IMR-90 (cell line): ENCODE measurements at regions not wholly inside any gene's neighbourhood (a gene's known extent, or its start where the extent isn't known, plus 50 kb on each side); places are given as distances from the start of the nearest gene placed in this dataset.

Experiments used
- ATAC-seq: fragments of 200-7000 bp; cut with Tn5 transposase; 2 replicates; pipeline ENCODE4 v1.9.1; 2020; ENCODE audit warnings: low read depth, mild to moderate bottlenecking, moderate library complexity
- BruUV-seq: library from RNA; stranded (reverse); fragments of 400-500 nt; replicated peaks from 2 replicates; lab custom pipeline; 2021; lab: Mats Ljungman, UMichigan
- CTCF ChIA-PET: fragments of 300-600 bp; formaldehyde crosslinking; extraction: SDS; loops from one replicate; lab custom pipeline; 2021; ENCODE audit warnings: antibody characterized with exemption; lab: Yijun Ruan, JAX
- POLR2A ChIA-PET: fragments of 300-600 bp; sonication (Branson Sonifier 250); formaldehyde crosslinking; loops from one replicate; lab custom pipeline; 2022; ENCODE audit warnings: antibody characterized with exemption; ENCODE audit not compliant: unreplicated experiment; lab: Charles Lee
- DNase-seq: peaks from one replicate; pipeline ENCODE4 v3.0.0; 2013
- H2AFZ ChIP-seq: replicated peaks from 2 replicates; pipeline ENCODE3; 2013; ENCODE audit warnings: low read length, mild to moderate bottlenecking; ENCODE audit not compliant: poor library complexity
- H2AK5ac ChIP-seq: 2 replicates; pipeline ENCODE4 v1.6.1; 2013; ENCODE audit warnings: low read depth, low read length, inconsistent platforms
- H2AK9ac ChIP-seq: replicated peaks from 2 replicates; pipeline ENCODE3; 2013; ENCODE audit warnings: mild to moderate bottlenecking, low read depth, low read length, moderate library complexity; ENCODE audit not compliant: poor library complexity
- H2BK120ac ChIP-seq: 2 replicates; pipeline ENCODE4 v1.6.1; 2013; ENCODE audit warnings: low read depth, low read length, inconsistent platforms
- H2BK15ac ChIP-seq: 3 replicates; pipeline ENCODE4 v1.6.1; 2013; ENCODE audit warnings: low read depth, low read length, inconsistent platforms
- H2BK20ac ChIP-seq: 2 replicates; pipeline ENCODE4 v1.6.1; 2013; ENCODE audit warnings: low read depth, mild to moderate bottlenecking, inconsistent platforms, low read length, moderate library complexity
- H2BK5ac ChIP-seq: 2 replicates; pipeline ENCODE4 v1.6.1; 2013; ENCODE audit warnings: mild to moderate bottlenecking, low read depth, low read length, inconsistent platforms; ENCODE audit not compliant: poor library complexity, severe bottlenecking
- H3K14ac ChIP-seq: replicated peaks from 2 replicates; pipeline ENCODE4 v1.6.1; 2013; ENCODE audit warnings: low read depth, low read length, inconsistent platforms
- H3K18ac ChIP-seq: 2 replicates; pipeline ENCODE4 v1.6.1; 2013; ENCODE audit warnings: low read depth, low read length, control low read depth
- H3K23ac ChIP-seq: 2 replicates; pipeline ENCODE4 v1.6.1; 2013; ENCODE audit warnings: low read depth, low read length, inconsistent platforms
- H3K27ac ChIP-seq: 2 replicates; pipeline ENCODE4 v1.5.1; 2013; ENCODE audit warnings: mild to moderate bottlenecking, control low read depth, low read length; ENCODE audit not compliant: insufficient read depth
- H3K27me3 ChIP-seq: 2 replicates; pipeline ENCODE4 v1.6.1; 2013; ENCODE audit warnings: low read length; ENCODE audit not compliant: control insufficient read depth, insufficient read depth
- H3K36me3 ChIP-seq: 2 replicates; pipeline ENCODE4 v1.6.1; 2013; ENCODE audit warnings: low read length, mixed read lengths; ENCODE audit not compliant: control insufficient read depth, insufficient read depth
- H3K4ac ChIP-seq: 2 replicates; pipeline ENCODE4 v1.6.1; 2013; ENCODE audit warnings: low read depth, low read length, inconsistent platforms
- H3K4me1 ChIP-seq: 2 replicates; pipeline ENCODE4 v1.6.1; 2013; ENCODE audit warnings: low read length, mixed read lengths; ENCODE audit not compliant: control insufficient read depth, insufficient read depth
- H3K4me2 ChIP-seq: 2 replicates; pipeline ENCODE4 v1.6.1; 2013; ENCODE audit warnings: low read depth, mild to moderate bottlenecking, control low read depth, low read length, moderate library complexity
- H3K4me3 ChIP-seq: 2 replicates; pipeline ENCODE4 v1.5.1; 2013; ENCODE audit warnings: low read depth, mild to moderate bottlenecking, control low read depth, low read length, moderate library complexity; ENCODE audit not compliant: insufficient read depth
- H3K56ac ChIP-seq: 2 replicates; pipeline ENCODE4 v1.6.1; 2013; ENCODE audit warnings: low read length, inconsistent platforms; ENCODE audit not compliant: insufficient read depth; ENCODE audit errors: extremely low read depth
- H3K79me1 ChIP-seq, 2 experiments: 2 replicates each; pipeline ENCODE4 v1.6.1; 2013; ENCODE audit warnings: low read length in 2 of 2, inconsistent platforms in 1 of 2, low read depth in 1 of 2
- H3K9ac ChIP-seq: 2 replicates; pipeline ENCODE4 v1.6.1; 2013; ENCODE audit warnings: low read depth, low read length, control low read depth
- H3K9me1 ChIP-seq: 2 replicates; pipeline ENCODE4 v1.6.1; 2013; ENCODE audit warnings: low read length, inconsistent platforms; ENCODE audit not compliant: insufficient read depth
- H3K9me3 ChIP-seq: 2 replicates; pipeline ENCODE4 v1.6.1; 2013; ENCODE audit warnings: low read length; ENCODE audit not compliant: control insufficient read depth, insufficient read depth
- H4K20me1 ChIP-seq: 2 replicates; pipeline ENCODE4 v1.6.1; 2013; ENCODE audit warnings: low read length, inconsistent platforms; ENCODE audit not compliant: insufficient read depth
- H4K5ac ChIP-seq: 2 replicates; pipeline ENCODE4 v1.6.1; 2013; ENCODE audit warnings: mild to moderate bottlenecking, low read depth, low read length, control low read depth
- H4K8ac ChIP-seq, 2 experiments: 2 replicates each; pipeline ENCODE4 v1.6.1; 2013; ENCODE audit warnings: low read depth in 2 of 2, low read length in 2 of 2, control low read depth in 1 of 2, inconsistent platforms in 1 of 2
- H4K91ac ChIP-seq: 2 replicates; pipeline ENCODE4 v1.6.1; 2013; ENCODE audit warnings: low read depth, low read length, inconsistent platforms; ENCODE audit not compliant: insufficient read depth
- CTCF ChIP-seq: conservative IDR thresholded peaks from 2 replicates; pipeline ENCODE4 v1.5.1; 2012; ENCODE audit warnings: mild to moderate bottlenecking, low read depth, low read length, improper control_type of control experiment
- ELK1 ChIP-seq: fragments of 150-350 bp; IDR thresholded peaks from 2 replicates; pipeline ENCODE4 v1.6.1; 2016; ENCODE audit warnings: low read depth, mild to moderate bottlenecking, low read length, moderate library complexity, borderline replicate concordance
- FOS ChIP-seq: fragments of 150-350 bp; IDR thresholded peaks from 2 replicates; pipeline ENCODE4 v1.6.1; 2016; ENCODE audit warnings: low read depth, low read length
- MAFK ChIP-seq: IDR thresholded peaks from 2 replicates; pipeline ENCODE4 v1.6.1; 2012; ENCODE audit warnings: low read depth, low read length, improper control_type of control experiment
- MAZ ChIP-seq: IDR thresholded peaks from 2 replicates; pipeline ENCODE4 v1.6.1; 2012; ENCODE audit warnings: low read depth, mild to moderate bottlenecking, low read length, improper control_type of control experiment, moderate library complexity, borderline replicate concordance
- MXI1 ChIP-seq: IDR thresholded peaks from 2 replicates; pipeline ENCODE4 v1.6.1; 2012; ENCODE audit warnings: low read depth, mild to moderate bottlenecking, low read length, moderate library complexity, borderline replicate concordance
- POLR2A ChIP-seq: IDR thresholded peaks from 2 replicates; pipeline ENCODE4 v1.6.1; 2012; ENCODE audit warnings: mild to moderate bottlenecking, low read depth, low read length
- RAD21 ChIP-seq: IDR thresholded peaks from 2 replicates; pipeline ENCODE4 v1.6.1; 2012; ENCODE audit warnings: low read length, improper control_type of control experiment
- RCOR1 ChIP-seq: IDR thresholded peaks from 2 replicates; pipeline ENCODE4 v1.6.1; 2012; ENCODE audit warnings: mild to moderate bottlenecking, low read length, improper control_type of control experiment; ENCODE audit not compliant: insufficient replicate concordance
- RFX5 ChIP-seq: IDR thresholded peaks from 2 replicates; pipeline ENCODE4 v1.8.0; 2012; ENCODE audit warnings: low read depth, mild to moderate bottlenecking, low read length, moderate library complexity
- SMC3 ChIP-seq: fragments of 150-350 bp; IDR thresholded peaks from 2 replicates; pipeline ENCODE4 v1.6.1; 2016; ENCODE audit warnings: low read depth, mild to moderate bottlenecking, antibody characterized with exemption, low read length, moderate library complexity
- WGBS, 2 experiments: methylation state at CpG; one replicate each; pipeline versions ENCODE4 v1.1.5 to v1.1.7; 2013; ENCODE audit warnings: missing lambda C conversion rate in 2 of 2; ENCODE audit not compliant: insufficient read length in 1 of 2; ENCODE audit errors: extremely low coverage in 2 of 2; 5-methylcytosine and 5-hydroxymethylcytosine counted together
- dilution Hi-C: fragments of 300-500 bp; cut with HindIII; formaldehyde crosslinking; loops from one replicate; pipeline ENCODE4 v1.14.3; 2018; ENCODE audit warnings: low sequenced_read_pairs; ENCODE audit not compliant: unreplicated experiment
- in situ Hi-C: fragments of 300-500 bp; cut with MboI; formaldehyde crosslinking; loops from 3 replicates; pipeline ENCODE4 v1.14.3; 2019; ENCODE audit warnings: low sequenced_read_pairs, inconsistent platforms, mixed read lengths
- intact Hi-C: fragments of 100-400 bp; cut with micrococcal nuclease; formaldehyde crosslinking; loops from 2 replicates; pipeline ENCODE4 v1.10.0; 2022

- H3K4me3 ChIP-seq: no peak overlapping the region
- H3K14ac ChIP-seq: no peak overlapping the region
- no peak overlapping the region for H2BK120ac ChIP-seq
- H3K9ac ChIP-seq: no peak overlapping the region
- no peaks in the 10 kb centered on the region for H3K36me3 ChIP-seq
- H3K18ac ChIP-seq: no peak overlapping the region
- no peaks in the 10 kb centered on the region for H3K4me1 ChIP-seq
- WGBS, 2 experiments: 45% methylated on average over 5 of the region's 12 CpGs; no CpG with 5 or more reads in 1 of the 2 experiments
- H4K8ac ChIP-seq: no peak overlapping the region
- no TSS peak for BruUV-seq
- H2AK9ac ChIP-seq: no peak overlapping the region
- H3K27me3 ChIP-seq: no peaks in the 10 kb centered on the region
- H3K27ac ChIP-seq: no peak overlapping the region
- no peak overlapping the region for H3K4ac ChIP-seq
- H2BK5ac ChIP-seq: no peak overlapping the region
- H2BK20ac ChIP-seq: no peak overlapping the region
- H4K91ac ChIP-seq: no peak overlapping the region
- dilution Hi-C loops (no loop called here), in situ Hi-C loops (no loop called here), intact Hi-C loops (no loop called here)
- H2AK5ac ChIP-seq: no peak overlapping the region
- H3K9me1 ChIP-seq: no peaks in the 10 kb centered on the region
- no peak overlapping the region for H3K56ac ChIP-seq
- CTCF ChIA-PET: no interaction called here
- H4K20me1 ChIP-seq: no peaks in the 10 kb centered on the region
- no peak for ATAC-seq
- no peak overlapping the region for H2AFZ ChIP-seq
- H3K4me2 ChIP-seq: no peak overlapping the region
- no peaks in the 10 kb centered on the region for H3K9me3 ChIP-seq
- TF ChIP-seq FOS: no peak
- no peak for TF ChIP-seq MAFK
- no peak for TF ChIP-seq MAZ
- no peak for TF ChIP-seq MXI1
- TF ChIP-seq RCOR1: no peak
- TF ChIP-seq CTCF: no peak
- no peak for TF ChIP-seq POLR2A
- TF ChIP-seq RFX5: no peak
- no peak for TF ChIP-seq ELK1
- no peak for TF ChIP-seq RAD21
- no peak for TF ChIP-seq SMC3
- no peak overlapping the region for H2BK15ac ChIP-seq
- DNase-seq: no peak
- POLR2A ChIA-PET: no interaction called here
- no peak overlapping the region for H4K5ac ChIP-seq
- H3K79me1 ChIP-seq: no peaks in the 10 kb centered on the region
- H3K23ac ChIP-seq: no peak overlapping the region
Observed at GRCh38 chr14:35988972-35989690, 163.0 kb downstream of the BRMS1L start.
